ENCODE measurements at regions not wholly inside any gene's neighbourhood (a gene's known extent, or its start where the extent isn't known, plus 50 kb on each side); places are given as distances from the start of the nearest gene placed in this dataset.
"Not testable (repeated sequence)": the region's sequence is repeated elsewhere in the genome, so short reads cannot be mapped to it uniquely, and the experiment has no call there.

GRCh38 chr16:26809461-26809860 lies 257.3 kb upstream of the C16orf82 start:
- Histone ChIP-seq H3K27ac (ENCODE audit: low read depth in 1 of 3, low read length in 2 of 3) (no peak overlapping the region), H3K4me3 (ENCODE audit: low read depth in 1 of 3, low read length in 3 of 3) (no peak overlapping the region), H3K4me1 (ENCODE audit: control insufficient read depth in 3 of 3, insufficient read depth in 2 of 3, low read depth in 1 of 3, low read length in 2 of 3) (no peaks in the 10 kb centered on the region), H3K36me3 (ENCODE audit: control insufficient read depth in 3 of 3, insufficient read depth in 2 of 3, low read depth in 1 of 3, low read length in 3 of 3) (no peaks in the 10 kb centered on the region), H3K9me3 (ENCODE audit: control insufficient read depth in 2 of 2, insufficient read depth in 1 of 2, low read depth in 1 of 2, low read length in 1 of 2) (peaks cover 0 to 2% of the 10 kb centered on the region in 2 donors), H3K27me3 (ENCODE audit: control insufficient read depth in 3 of 3, insufficient read depth in 3 of 3, low read length in 3 of 3) (no peaks in the 10 kb centered on the region)
- FAIRE-seq (no peak), DNase-seq (no peak)
- WGBS, 3 donors, result 43 to 63% (median 53%) methylated on average over 1 to 2 of the region's 2 CpGs

GRCh38 chr16:26816266-26816665 lies 250.5 kb upstream of the C16orf82 start:
- no peaks in the 10 kb centered on the region for H3K4me1 ChIP-seq (ENCODE audit: control insufficient read depth in 3 of 3, insufficient read depth in 2 of 3, low read depth in 1 of 3, low read length in 2 of 3)
- FAIRE-seq (no peak), DNase-seq (no peak)
- H3K9me3 ChIP-seq (ENCODE audit: control insufficient read depth in 2 of 2, insufficient read depth in 1 of 2, low read depth in 1 of 2, low read length in 1 of 2), result no peaks in the 10 kb centered on the region
- H3K27ac ChIP-seq (ENCODE audit: low read depth in 1 of 3, low read length in 2 of 3), result no peak overlapping the region
- no peak overlapping the region for H3K4me3 ChIP-seq (ENCODE audit: low read depth in 1 of 3, low read length in 3 of 3)
- WGBS, 3 donors, result 78 to 79% (median 78%) methylated on average over 7 of the region's 7 CpGs
- no peaks in the 10 kb centered on the region for H3K36me3 ChIP-seq (ENCODE audit: control insufficient read depth in 3 of 3, insufficient read depth in 2 of 3, low read depth in 1 of 3, low read length in 3 of 3)
- H3K27me3 ChIP-seq (ENCODE audit: control insufficient read depth in 3 of 3, insufficient read depth in 3 of 3, low read length in 3 of 3), result no peaks in the 10 kb centered on the region

DNA sequence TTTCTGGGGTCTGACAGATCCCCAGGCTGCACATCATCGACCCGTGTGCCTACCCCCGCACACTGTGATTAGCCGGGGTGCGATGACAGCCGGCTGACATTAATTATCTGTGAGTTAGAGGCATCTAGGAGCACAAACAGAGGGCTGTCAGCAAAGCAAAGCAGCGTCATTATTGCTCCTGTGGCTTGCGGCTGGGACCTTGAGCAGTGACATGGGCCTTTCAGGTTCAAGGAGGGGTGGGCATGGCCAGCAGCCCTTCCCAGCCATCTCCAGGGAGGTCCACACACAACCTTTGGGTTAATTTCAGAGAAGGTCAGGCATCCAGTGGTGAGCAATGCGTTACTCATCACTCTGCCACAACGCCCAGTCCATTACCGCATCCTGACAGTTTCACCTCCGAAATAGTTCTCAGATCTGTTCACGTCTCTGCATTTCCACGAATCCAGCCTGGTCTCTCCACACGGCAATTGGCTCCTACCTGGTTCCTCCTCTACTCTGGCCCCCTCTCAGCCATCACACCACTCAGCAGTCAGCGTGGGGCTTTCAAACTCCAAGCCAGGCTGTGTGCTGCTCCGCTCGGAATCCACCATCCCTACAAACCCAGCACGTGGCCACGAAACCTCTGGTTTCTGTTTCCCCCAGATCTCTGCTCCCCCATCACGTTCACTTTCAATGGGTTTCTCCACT lies 249.7 kb upstream of the C16orf82 start:
- H3K4me3 ChIP-seq (ENCODE audit: low read depth in 1 of 3, low read length in 3 of 3), result no peak overlapping the region
- no peaks in the 10 kb centered on the region for H3K9me3 ChIP-seq (ENCODE audit: control insufficient read depth in 2 of 2, insufficient read depth in 1 of 2, low read depth in 1 of 2, low read length in 1 of 2)
- WGBS, 3 donors, result 70 to 75% (median 74%) methylated on average over 21 of the region's 21 CpGs
- FAIRE-seq, result no peak
- no peak overlapping the region for H3K27ac ChIP-seq (ENCODE audit: low read depth in 1 of 3, low read length in 2 of 3)
- no peaks in the 10 kb centered on the region for H3K36me3 ChIP-seq (ENCODE audit: control insufficient read depth in 3 of 3, insufficient read depth in 2 of 3, low read depth in 1 of 3, low read length in 3 of 3)
- no peaks in the 10 kb centered on the region for H3K4me1 ChIP-seq (ENCODE audit: control insufficient read depth in 3 of 3, insufficient read depth in 2 of 3, low read depth in 1 of 3, low read length in 2 of 3)
- no peaks in the 10 kb centered on the region for H3K27me3 ChIP-seq (ENCODE audit: control insufficient read depth in 3 of 3, insufficient read depth in 3 of 3, low read length in 3 of 3)
- no peak for DNase-seq

DNA sequence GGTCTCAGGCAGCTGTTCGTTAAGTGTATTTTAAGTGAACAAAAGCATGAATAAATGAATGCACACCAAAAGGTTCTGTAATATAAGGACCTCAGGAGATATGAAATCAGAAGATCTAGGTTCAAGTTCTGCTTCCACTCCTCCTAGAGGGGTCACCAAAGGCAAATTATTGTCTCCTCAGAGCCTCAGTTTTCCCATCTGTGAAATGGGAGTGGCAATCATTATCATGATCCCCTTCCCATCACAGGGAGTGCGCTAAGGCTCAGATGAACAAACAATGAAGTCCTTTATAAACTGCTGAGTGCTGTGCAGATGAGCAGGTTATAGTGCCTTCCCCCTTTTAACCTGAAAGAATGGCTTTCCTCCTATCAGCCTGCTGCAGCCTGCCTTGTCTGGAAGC lies 248.3 kb upstream of the C16orf82 start:
- H3K9me3 ChIP-seq (ENCODE audit: control insufficient read depth in 2 of 2, insufficient read depth in 1 of 2, low read depth in 1 of 2, low read length in 1 of 2), result no peaks in the 10 kb centered on the region
- DNase-seq (no peak), FAIRE-seq (no peak)
- H3K36me3 ChIP-seq (ENCODE audit: control insufficient read depth in 3 of 3, insufficient read depth in 2 of 3, low read depth in 1 of 3, low read length in 3 of 3), result no peaks in the 10 kb centered on the region
- no peak overlapping the region for H3K27ac ChIP-seq (ENCODE audit: low read depth in 1 of 3, low read length in 2 of 3)
- H3K4me1 ChIP-seq (ENCODE audit: control insufficient read depth in 3 of 3, insufficient read depth in 2 of 3, low read depth in 1 of 3, low read length in 2 of 3), result no peaks in the 10 kb centered on the region
- no peak overlapping the region for H3K4me3 ChIP-seq (ENCODE audit: low read depth in 1 of 3, low read length in 3 of 3)
- 77 to 91% (median 87%) methylated on average over 2 of the region's 2 CpGs for WGBS, 3 donors
- H3K27me3 ChIP-seq (ENCODE audit: control insufficient read depth in 3 of 3, insufficient read depth in 3 of 3, low read length in 3 of 3), result no peaks in the 10 kb centered on the region

DNA sequence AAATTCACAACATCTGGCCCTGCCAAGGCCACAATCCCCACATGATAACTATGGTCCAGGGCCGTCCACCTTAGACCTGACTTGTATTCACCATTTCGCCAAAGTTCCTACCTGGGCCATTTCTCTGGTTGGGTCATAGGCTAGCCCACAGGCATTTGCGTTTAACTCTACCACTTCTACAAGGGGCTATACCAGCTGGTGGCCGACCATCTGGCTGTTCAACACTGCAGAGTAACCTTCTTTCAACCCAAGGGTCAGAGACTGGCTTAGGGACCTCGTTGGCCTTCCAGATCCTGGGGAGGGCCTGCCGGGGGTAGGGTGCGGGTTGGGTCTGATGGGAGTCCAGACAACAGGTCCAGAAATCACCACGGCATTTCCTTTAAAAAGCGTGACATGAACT lies 242.3 kb upstream of the C16orf82 start:
- Histone ChIP-seq H3K9me3 (ENCODE audit: control insufficient read depth in 2 of 2, insufficient read depth in 1 of 2, low read depth in 1 of 2, low read length in 1 of 2) (no peaks in the 10 kb centered on the region), H3K4me3 (ENCODE audit: low read depth in 1 of 3, low read length in 3 of 3) (no peak overlapping the region), H3K36me3 (ENCODE audit: control insufficient read depth in 3 of 3, insufficient read depth in 2 of 3, low read depth in 1 of 3, low read length in 3 of 3) (no peaks in the 10 kb centered on the region), H3K27me3 (ENCODE audit: control insufficient read depth in 3 of 3, insufficient read depth in 3 of 3, low read length in 3 of 3) (no peaks in the 10 kb centered on the region), H3K4me1 (ENCODE audit: control insufficient read depth in 3 of 3, insufficient read depth in 2 of 3, low read depth in 1 of 3, low read length in 2 of 3) (no peaks in the 10 kb centered on the region), H3K27ac (ENCODE audit: low read depth in 1 of 3, low read length in 2 of 3) (no peak overlapping the region)
- 76 to 86% (median 81%) methylated on average over 9 of the region's 9 CpGs for WGBS, 3 donors
- FAIRE-seq (no peak), DNase-seq (no peak)

GRCh38 chr16:26826500-26826899 lies 240.2 kb upstream of the C16orf82 start:
- Histone ChIP-seq H3K9me3 (ENCODE audit: control insufficient read depth in 2 of 2, insufficient read depth in 1 of 2, low read depth in 1 of 2, low read length in 1 of 2) (no peaks in the 10 kb centered on the region), H3K4me1 (ENCODE audit: control insufficient read depth in 3 of 3, insufficient read depth in 2 of 3, low read depth in 1 of 3, low read length in 2 of 3) (no peaks in the 10 kb centered on the region), H3K27ac (ENCODE audit: low read depth in 1 of 3, low read length in 2 of 3) (no peak overlapping the region), H3K36me3 (ENCODE audit: control insufficient read depth in 3 of 3, insufficient read depth in 2 of 3, low read depth in 1 of 3, low read length in 3 of 3) (no peaks in the 10 kb centered on the region), H3K4me3 (ENCODE audit: low read depth in 1 of 3, low read length in 3 of 3) (no peak overlapping the region), H3K27me3 (ENCODE audit: control insufficient read depth in 3 of 3, insufficient read depth in 3 of 3, low read length in 3 of 3) (no peaks in the 10 kb centered on the region)
- FAIRE-seq, result no peak
- WGBS, 3 donors, result 46 to 68% (median 50%) methylated on average over 4 of the region's 4 CpGs
- DNase-seq, result no peak

GRCh38 chr16:26827386-26827785 lies 239.3 kb upstream of the C16orf82 start:
- no peaks in the 10 kb centered on the region for H3K36me3 ChIP-seq (ENCODE audit: control insufficient read depth in 3 of 3, insufficient read depth in 2 of 3, low read depth in 1 of 3, low read length in 3 of 3)
- no peak for DNase-seq
- no peak overlapping the region for H3K27ac ChIP-seq (ENCODE audit: low read depth in 1 of 3, low read length in 2 of 3)
- no peaks in the 10 kb centered on the region for H3K27me3 ChIP-seq (ENCODE audit: control insufficient read depth in 3 of 3, insufficient read depth in 3 of 3, low read length in 3 of 3)
- 79 to 88% (median 85%) methylated on average over 4 of the region's 4 CpGs for WGBS, 3 donors
- H3K4me3 ChIP-seq (ENCODE audit: low read depth in 1 of 3, low read length in 3 of 3), result no peak overlapping the region
- no peaks in the 10 kb centered on the region for H3K4me1 ChIP-seq (ENCODE audit: control insufficient read depth in 3 of 3, insufficient read depth in 2 of 3, low read depth in 1 of 3, low read length in 2 of 3)
- H3K9me3 ChIP-seq (ENCODE audit: control insufficient read depth in 2 of 2, insufficient read depth in 1 of 2, low read depth in 1 of 2, low read length in 1 of 2), result no peaks in the 10 kb centered on the region
- no peak for FAIRE-seq

- no peaks in the 10 kb centered on the region for H3K4me1 ChIP-seq (ENCODE audit: control insufficient read depth in 3 of 3, insufficient read depth in 2 of 3, low read depth in 1 of 3, low read length in 2 of 3)
- H3K36me3 ChIP-seq (ENCODE audit: control insufficient read depth in 3 of 3, insufficient read depth in 2 of 3, low read depth in 1 of 3, low read length in 3 of 3), result no peaks in the 10 kb centered on the region
- no peaks in the 10 kb centered on the region for H3K9me3 ChIP-seq (ENCODE audit: control insufficient read depth in 2 of 2, insufficient read depth in 1 of 2, low read depth in 1 of 2, low read length in 1 of 2)
- H3K27me3 ChIP-seq (ENCODE audit: control insufficient read depth in 3 of 3, insufficient read depth in 3 of 3, low read length in 3 of 3), result no peaks in the 10 kb centered on the region
- no peak overlapping the region for H3K4me3 ChIP-seq (ENCODE audit: low read depth in 1 of 3, low read length in 3 of 3)
- FAIRE-seq, result no peak
- H3K27ac ChIP-seq (ENCODE audit: low read depth in 1 of 3, low read length in 2 of 3), result no peak overlapping the region
- no peak for DNase-seq
- 50 to 53% (median 51%) methylated on average over 5 of the region's 5 CpGs for WGBS, 3 donors
Observed at GRCh38 chr16:26830428-26831127, 236.1 kb upstream of the C16orf82 start.

DNA sequence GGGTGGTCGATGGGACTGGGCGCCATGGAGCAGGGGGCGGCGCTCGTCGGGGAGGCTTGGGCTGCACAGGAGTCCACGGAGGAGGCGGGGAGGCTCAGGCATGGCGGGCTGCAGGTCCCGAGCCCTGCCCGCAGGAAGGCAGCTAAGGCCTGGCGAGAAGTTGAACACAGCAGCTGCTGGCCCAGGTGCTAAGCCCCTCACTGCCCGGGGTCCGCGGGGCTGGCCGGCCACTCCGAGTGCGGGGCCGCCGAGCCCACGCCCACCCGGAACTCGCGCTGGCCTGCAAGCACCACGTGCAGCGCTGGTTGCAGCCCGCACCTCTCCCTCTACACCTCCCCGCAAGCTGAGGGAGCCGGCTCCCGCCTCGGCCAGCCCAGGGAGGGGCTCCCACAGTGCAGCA lies 230.6 kb upstream of the C16orf82 start:
- not testable (repeated sequence) for H3K4me1 ChIP-seq (ENCODE audit: control insufficient read depth in 3 of 3, insufficient read depth in 2 of 3, low read depth in 1 of 3, low read length in 2 of 3); H3K27ac ChIP-seq (ENCODE audit: low read depth in 1 of 3, low read length in 2 of 3); H3K4me3 ChIP-seq (ENCODE audit: low read depth in 1 of 3, low read length in 3 of 3); H3K36me3 ChIP-seq (ENCODE audit: control insufficient read depth in 3 of 3, insufficient read depth in 2 of 3, low read depth in 1 of 3, low read length in 3 of 3); H3K9me3 ChIP-seq (ENCODE audit: control insufficient read depth in 2 of 2, insufficient read depth in 1 of 2, low read depth in 1 of 2, low read length in 1 of 2); H3K27me3 ChIP-seq (ENCODE audit: control insufficient read depth in 3 of 3, insufficient read depth in 3 of 3, low read length in 3 of 3); FAIRE-seq; DNase-seq
- 95 to 96% (median 96%) methylated on average over 26 to 31 of the region's 31 CpGs for WGBS, 3 donors

All from small intestine (tissue), 7 donors.